HCT116 (cell line): ENCODE measurements at regions not wholly inside any gene's neighbourhood (a gene's known extent, or its start where the extent isn't known, plus 50 kb on each side); places are given as distances from the start of the nearest gene placed in this dataset.

Experiments
- ATAC-seq: fragments of 200-7000 bp; cut with Tn5 transposase; 2 replicates; pipeline ENCODE4 v1.9.1; 2020; ENCODE audit warnings: mild to moderate bottlenecking, moderate library complexity
- BruUV-seq: library from RNA; stranded (reverse); fragments of 400-500 nt; replicated peaks from 2 replicates; lab custom pipeline; 2021; lab: Mats Ljungman, UMichigan
- CTCF ChIA-PET: fragments of 300-600 bp; sonication (Branson Sonifier 250); formaldehyde crosslinking; loops from one replicate; lab custom pipeline; 2021; ENCODE audit warnings: antibody characterized with exemption; lab: Charles Lee
- POLR2A ChIA-PET: fragments of 300-600, 350-600 bp; sonication (Branson Sonifier 250); formaldehyde crosslinking; loops from one replicate; lab custom pipeline; 2021; ENCODE audit warnings: antibody characterized with exemption; lab: Charles Lee
- RAD21 ChIA-PET, 2 experiments: fragments of 300-600 bp; sonication (Branson Sonifier 250); formaldehyde crosslinking; loops; one replicate each; lab custom pipeline; 2023; ENCODE audit warnings: low total read pairs in 2 of 2; ENCODE audit not compliant: uncharacterized antibody in 2 of 2, unreplicated experiment in 2 of 2, low non-redundant PET in 1 of 2; lab: Charles Lee
- DNase-seq: peaks from one replicate; pipeline ENCODE4 v3.0.0-alpha.2; 2010; ENCODE audit warnings: low read depth, low spot score
- H2AFZ ChIP-seq: fragments of 200-600 bp; shearing (Covaris generic), sonication (generic); 2 replicates; pipeline ENCODE4 v1.6.1; 2017; ENCODE audit warnings: low read depth, mixed run types, mixed read lengths, antibody characterized with exemption, low read length; ENCODE audit not compliant: poor library complexity, severe bottlenecking
- H3K27ac ChIP-seq: 2 replicates; pipeline ENCODE4 v1.5.1; 2012; ENCODE audit warnings: low read depth, low read length
- H3K27me3 ChIP-seq: fragments of 200-600 bp; sonication (generic); 2 replicates; pipeline ENCODE4 v1.6.1; 2016; ENCODE audit warnings: mixed run types, low read length, mixed read lengths; ENCODE audit not compliant: insufficient read depth
- H3K36me3 ChIP-seq, 2 experiments: fragments of 200-500 bp in 1 of 2; fragments of 200-600 bp in 1 of 2; sonication (Bioruptor generic) in 1 of 2; sonication (generic) in 1 of 2; 2 replicates each; pipeline versions ENCODE4 v1.5.1 to v1.6.1; 2014 to 2016; ENCODE audit warnings: low read length in 2 of 2, inconsistent platforms in 1 of 2, mixed read lengths in 1 of 2, mixed run types in 1 of 2; ENCODE audit not compliant: insufficient read depth in 2 of 2, control insufficient read depth in 1 of 2
- H3K4me1 ChIP-seq, 2 experiments: fragments of 200-600 bp in 1 of 2; sonication (generic) in 1 of 2; 2 replicates each; pipeline versions ENCODE4 v1.5.1 to v1.6.1; 2012 to 2017; ENCODE audit warnings: low read length in 2 of 2, inconsistent platforms in 1 of 2, mild to moderate bottlenecking in 1 of 2, mixed read lengths in 1 of 2, mixed run types in 1 of 2, moderate library complexity in 1 of 2; ENCODE audit not compliant: insufficient read depth in 2 of 2, control insufficient read depth in 1 of 2
- H3K4me2 ChIP-seq: fragments of 200-600 bp; sonication (generic); 2 replicates; pipeline ENCODE4 v1.6.1; 2017; ENCODE audit warnings: mixed run types, low read length, mixed read lengths
- H3K4me3 ChIP-seq, 2 experiments: fragments of 200-600 bp in 1 of 2; sonication (generic) in 1 of 2; replicated peaks in 1 of 2; 2 replicates each; pipeline ENCODE4 v1.5.1; 2011 to 2016; ENCODE audit warnings: low read length in 2 of 2, control low read depth in 1 of 2, low read depth in 1 of 2, mild to moderate bottlenecking in 1 of 2, mixed read lengths in 1 of 2, mixed run types in 1 of 2
- H3K79me2 ChIP-seq: fragments of 200-600 bp; sonication (generic); 2 replicates; pipeline ENCODE4 v1.6.1; 2017; ENCODE audit warnings: mild to moderate bottlenecking, mixed run types, low read length, moderate library complexity, mixed read lengths; ENCODE audit not compliant: insufficient read depth
- H3K9ac ChIP-seq: fragments of 200-600 bp; sonication (generic); 2 replicates; pipeline ENCODE4 v1.6.1; 2016; ENCODE audit warnings: low read length, mixed read lengths
- H3K9me2 ChIP-seq: fragments of 200-600 bp; sonication (generic), shearing (Covaris generic); 2 replicates; pipeline ENCODE4 v1.6.1; 2017; ENCODE audit warnings: mixed run types, mild to moderate bottlenecking, moderate library complexity; ENCODE audit not compliant: insufficient read depth
- H3K9me3 ChIP-seq, 2 experiments: fragments of 200-500 bp in 1 of 2; fragments of 200-600 bp in 1 of 2; sonication (Bioruptor generic) in 1 of 2; sonication (generic) in 1 of 2; 2 replicates each; pipeline ENCODE4 v1.6.1; 2014 to 2017; ENCODE audit warnings: low read length in 2 of 2, mixed read lengths in 2 of 2, inconsistent platforms in 1 of 2, low read depth in 1 of 2, mild to moderate bottlenecking in 1 of 2, mixed run types in 1 of 2, moderate library complexity in 1 of 2; ENCODE audit not compliant: control insufficient read depth in 1 of 2, insufficient read depth in 1 of 2
- H4K20me1 ChIP-seq: fragments of 200-600 bp; sonication (generic), shearing (Covaris generic); 2 replicates; pipeline ENCODE4 v1.6.1; 2017; ENCODE audit warnings: mixed run types, mild to moderate bottlenecking, moderate library complexity; ENCODE audit not compliant: insufficient read depth
- ATF3 ChIP-seq: IDR thresholded peaks from 2 replicates; pipeline ENCODE4 v1.6.1; 2012
- CBX3 ChIP-seq: IDR thresholded peaks from 2 replicates; pipeline ENCODE4 v1.6.1; 2012; ENCODE audit warnings: low read depth
- CEBPB ChIP-seq: IDR thresholded peaks from 2 replicates; pipeline ENCODE4 v1.6.1; 2012; ENCODE audit warnings: low read depth
- EGR1 ChIP-seq: IDR thresholded peaks from 2 replicates; pipeline ENCODE4 v1.6.1; 2012; ENCODE audit warnings: low read depth
- ELF1 ChIP-seq: IDR thresholded peaks from 2 replicates; pipeline ENCODE4 v1.6.1; 2012; ENCODE audit warnings: low read depth, borderline replicate concordance
- EZH2 ChIP-seq: fragments of 200-600 bp; sonication (generic); IDR thresholded peaks from 2 replicates; pipeline ENCODE4 v1.6.1; 2017; ENCODE audit warnings: antibody characterized with exemption, mixed run types
- EZH2phosphoT487 ChIP-seq: fragments of 200-600 bp; IDR thresholded peaks from 2 replicates; pipeline ENCODE4 v1.6.1; 2018; ENCODE audit warnings: antibody characterized with exemption, borderline replicate concordance
- FOSL1 ChIP-seq: IDR thresholded peaks from 2 replicates; pipeline ENCODE4 v1.6.1; 2012; ENCODE audit warnings: low read depth
- POLR2A ChIP-seq: IDR thresholded peaks from 2 replicates; pipeline ENCODE4 v1.7.0; 2011; ENCODE audit warnings: borderline replicate concordance; ENCODE audit not compliant: insufficient read depth, insufficient read length; ENCODE audit errors: extremely low read depth
- POLR2AphosphoS5 ChIP-seq: IDR thresholded peaks from 2 replicates; pipeline ENCODE4 v1.6.1; 2011; ENCODE audit warnings: mild to moderate bottlenecking, low read depth, low read length, moderate library complexity
- REST ChIP-seq: IDR thresholded peaks from 2 replicates; pipeline ENCODE4 v1.6.1; 2012; ENCODE audit warnings: low read depth
- SIN3A ChIP-seq: IDR thresholded peaks from 2 replicates; pipeline ENCODE4 v1.6.1; 2012; ENCODE audit warnings: low read depth
- SP1 ChIP-seq: IDR thresholded peaks from 2 replicates; pipeline ENCODE4 v1.6.1; 2012; ENCODE audit warnings: low read depth
- SRF ChIP-seq: IDR thresholded peaks from 2 replicates; pipeline ENCODE4 v1.6.1; 2012; ENCODE audit warnings: low read depth
- TCF7L2 ChIP-seq: IDR thresholded peaks from 2 replicates; pipeline ENCODE4 v1.7.0; 2011; ENCODE audit warnings: borderline replicate concordance, inconsistent platforms; ENCODE audit not compliant: insufficient read depth, insufficient read length; ENCODE audit errors: extremely low read depth
- YY1 ChIP-seq: IDR thresholded peaks from 2 replicates; pipeline ENCODE4 v1.6.1; 2011; ENCODE audit warnings: low read length, low read depth, moderate library complexity, mild to moderate bottlenecking; ENCODE audit not compliant: insufficient replicate concordance; ENCODE audit errors: extremely low read depth
- ZBTB33 ChIP-seq: IDR thresholded peaks from 2 replicates; pipeline ENCODE4 v1.6.1; 2011; ENCODE audit warnings: mild to moderate bottlenecking, low read length, moderate library complexity; ENCODE audit not compliant: insufficient replicate concordance; ENCODE audit errors: extremely low read depth
- ZFX ChIP-seq: fragments of 450-650 bp; IDR thresholded peaks from 2 replicates; pipeline ENCODE4 v1.6.1; 2017
- intact Hi-C: fragments of 100-400 bp; cut with micrococcal nuclease; formaldehyde crosslinking; loops from 2 replicates; pipeline ENCODE4 v1.10.0; 2022

- intact Hi-C loops, result no loop called here
- Histone ChIP-seq H3K9ac (no peak overlapping the region), H3K36me3 (no peaks in the 10 kb centered on the region), H3K27ac (no peak overlapping the region), H3K4me3 (no peak overlapping the region), H4K20me1 (no peaks in the 10 kb centered on the region), H3K9me3 (no peaks in the 10 kb centered on the region), H3K27me3 (no peaks in the 10 kb centered on the region), H2AFZ (no peak overlapping the region), H3K4me2 (no peak overlapping the region), H3K4me1 (no peaks in the 10 kb centered on the region), H3K9me2 (no peaks in the 10 kb centered on the region), H3K79me2 (no peaks in the 10 kb centered on the region)
- ChIA-PET RAD21 (no interaction called here), POLR2A (no interaction called here), CTCF (no interaction called here)
- TF ChIP-seq REST (no peak), SRF (no peak), POLR2AphosphoS5 (no peak), POLR2A (no peak), YY1 (no peak), ELF1 (no peak), CBX3 (no peak), SIN3A (no peak), FOSL1 (no peak), ATF3 (no peak), EZH2phosphoT487 (no peak), ZFX (no peak), CEBPB (no peak), EZH2 (no peak), TCF7L2 (no peak), ZBTB33 (no peak), SP1 (no peak), EGR1 (no peak)
- ATAC-seq (no peak), DNase-seq (no peak)
- BruUV-seq, result no TSS peak
Measured at GRCh38 chrX:132270699-132271098, 51.5 kb upstream of the RAP2C start.
